NCI-H1436 (cell line): ENCODE measurements at regions not wholly inside any gene's neighbourhood (a gene's known extent, or its start where the extent isn't known, plus 50 kb on each side); places are given as distances from the start of the nearest gene placed in this dataset.
"Not testable (repeated sequence)": the region's sequence is repeated elsewhere in the genome, so short reads cannot be mapped to it uniquely, and the experiment has no call there.

ENCODE experiments used
- DNase-seq: peaks from one replicate; lab custom pipeline; 2025; lab: John Stamatoyannopoulos, UW

DNA sequence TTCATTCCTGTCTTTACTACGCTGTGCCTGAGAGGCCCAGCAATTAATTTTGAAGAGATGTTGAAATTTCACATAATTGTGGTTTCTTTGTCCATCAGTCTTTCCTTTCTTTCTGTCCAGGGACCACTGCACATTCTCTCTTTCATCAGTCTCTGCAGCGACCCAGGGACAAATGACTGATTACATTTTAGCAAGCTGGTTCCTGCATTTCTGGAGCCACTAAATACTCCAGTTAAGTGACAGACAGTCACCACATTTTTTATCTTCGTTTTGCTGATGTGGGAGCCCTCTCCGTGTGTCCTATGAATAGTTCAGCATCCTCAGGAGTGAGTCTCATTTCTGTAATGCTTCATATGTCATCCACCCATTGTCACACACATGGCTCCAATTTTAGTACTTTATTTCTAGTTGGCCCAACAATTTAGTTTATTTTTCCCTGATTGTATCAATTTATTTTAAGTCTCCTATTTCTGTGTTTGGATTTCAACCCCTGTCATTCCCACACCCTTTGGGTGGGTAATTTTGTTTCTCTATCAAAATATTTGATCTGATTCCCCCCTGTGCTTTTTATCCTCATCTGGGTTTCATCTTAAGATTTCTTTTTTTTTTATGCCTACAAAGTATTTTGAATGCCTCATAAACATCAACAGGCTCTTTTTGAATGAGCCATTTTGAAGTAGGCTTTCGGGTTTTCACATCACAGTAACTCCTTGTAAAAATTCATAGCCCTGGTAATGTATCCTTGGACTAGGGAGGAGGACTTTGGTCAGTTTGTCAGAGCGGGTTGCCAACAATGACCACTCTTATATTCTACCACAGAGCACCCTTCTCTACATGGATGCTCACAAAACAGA lies 1196.5 kb downstream of the GALC start:
- DNase-seq: no peak

DNA sequence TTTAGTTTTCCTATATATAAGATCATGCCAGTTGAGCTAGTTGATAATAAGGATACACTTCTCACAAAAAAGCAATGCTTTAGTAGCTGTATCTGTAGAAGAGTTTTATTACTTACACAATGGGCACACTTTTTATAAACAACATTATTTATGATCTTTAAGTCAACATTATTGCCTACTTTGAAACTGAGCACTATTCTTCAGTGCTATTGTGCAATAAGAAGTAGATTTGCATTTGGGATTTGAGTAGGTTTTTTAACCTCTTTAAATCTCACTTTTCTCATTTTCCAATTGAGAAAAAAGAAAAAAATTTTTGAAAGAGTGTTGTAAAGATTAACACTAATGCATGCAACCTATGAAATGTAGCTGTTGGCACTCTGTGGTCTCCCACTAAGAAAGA lies 1198.3 kb downstream of the GALC start:
- no peak for DNase-seq

DNA sequence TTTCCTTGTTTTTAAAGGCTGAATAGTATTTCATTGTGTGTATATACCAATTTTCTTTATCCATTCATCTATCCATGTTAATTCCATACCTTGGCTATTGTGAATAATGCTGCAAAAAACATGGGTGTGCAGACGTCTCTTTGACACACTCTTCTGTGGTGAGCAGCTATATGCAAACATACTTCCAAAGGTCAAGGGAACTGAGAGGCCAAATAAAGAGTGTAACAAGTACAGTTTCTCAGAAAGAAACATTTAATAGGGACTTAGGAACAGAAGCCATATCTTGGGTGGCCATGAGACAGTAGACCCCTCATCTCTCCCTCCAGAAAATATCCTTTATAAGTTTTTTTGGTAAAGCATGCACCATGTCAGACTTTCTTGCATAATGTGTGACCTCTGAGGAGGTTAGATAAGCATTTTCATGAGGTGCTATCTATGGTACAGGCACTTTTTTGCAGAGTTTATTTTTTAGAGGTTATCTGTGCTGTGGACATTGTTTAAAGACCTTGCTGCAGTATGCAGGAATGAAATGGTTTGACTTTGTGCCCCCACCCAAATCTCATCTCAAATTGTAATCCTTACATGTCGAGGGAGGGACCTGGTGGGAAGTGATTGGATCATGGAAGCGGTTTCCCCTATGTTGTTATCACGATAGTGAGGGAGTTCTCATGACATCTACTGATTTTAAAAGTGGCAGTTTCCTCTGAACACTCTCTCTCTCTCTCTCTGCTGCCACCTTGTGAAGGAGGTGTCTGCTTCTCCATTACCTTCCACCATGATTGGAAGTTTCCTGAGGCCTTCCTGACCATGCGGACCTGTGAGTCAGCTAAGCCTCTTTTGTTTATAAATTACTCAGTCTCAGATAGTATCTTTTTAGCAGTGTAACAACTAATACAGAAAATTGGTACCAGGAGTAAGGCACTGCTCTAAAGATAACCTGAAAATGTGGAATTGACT lies 1202.3 kb downstream of the GALC start:
- DNase-seq: no peak

DNA sequence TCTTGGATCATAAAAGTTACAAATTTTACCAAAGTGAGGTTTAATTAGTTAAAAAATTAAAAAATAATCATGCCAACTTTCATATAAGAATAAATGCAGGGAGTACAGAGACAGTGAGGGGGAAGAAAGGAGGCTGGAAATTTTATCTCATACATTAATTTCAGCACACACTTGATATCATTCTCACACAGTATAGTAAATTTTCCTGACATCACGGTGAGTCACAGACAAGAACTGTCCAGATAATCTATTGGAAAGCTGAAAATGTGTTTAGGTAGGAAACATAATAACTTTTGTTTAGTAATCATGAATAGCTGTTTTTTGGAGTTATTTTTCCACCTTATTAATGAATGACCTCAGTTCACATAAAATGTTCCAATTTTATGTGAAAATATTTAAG lies 1204.8 kb downstream of the GALC start:
- DNase-seq: no peak

DNA sequence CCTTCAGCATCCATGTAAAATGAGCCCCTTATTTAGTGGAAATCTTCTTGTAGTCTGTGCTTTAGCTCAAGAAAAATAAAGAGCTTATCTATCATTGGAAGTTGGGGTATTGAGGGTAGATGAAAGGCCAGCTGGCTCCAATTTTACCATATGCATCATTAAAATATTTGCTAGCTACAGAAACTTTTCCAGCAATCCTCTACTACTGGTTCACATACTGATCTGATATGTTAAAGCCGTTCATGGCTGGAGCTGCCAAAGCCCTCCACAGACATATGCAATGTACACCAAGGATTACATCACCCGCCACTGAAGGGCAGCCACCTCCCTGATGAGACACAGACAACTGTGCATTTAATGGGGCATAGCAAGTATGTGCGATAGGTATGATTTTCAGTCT lies 1205.3 kb downstream of the GALC start:
- DNase-seq: no peak

DNA sequence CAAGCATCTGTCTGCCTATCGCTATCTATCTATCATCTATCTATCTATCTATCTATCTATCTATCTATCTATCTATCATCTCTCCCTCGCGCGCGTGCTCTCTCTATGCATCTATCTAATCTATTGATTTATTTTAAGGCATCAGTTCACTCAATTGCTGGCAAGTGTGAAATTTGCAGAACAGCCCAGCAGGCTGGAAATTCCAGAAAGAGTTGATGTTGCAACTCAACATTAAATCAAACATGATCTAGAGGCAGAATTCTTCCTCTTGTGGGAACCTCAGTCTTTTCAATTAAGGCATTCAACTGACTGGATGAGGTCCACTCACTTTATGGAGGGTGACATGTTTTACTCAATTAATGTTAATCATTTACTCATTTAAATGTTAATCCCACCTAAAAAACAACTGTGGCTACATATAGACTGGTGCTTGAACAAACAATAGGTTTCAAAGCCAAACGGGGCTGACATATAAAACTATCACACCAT lies 1210.8 kb downstream of the GALC start:
- no peak for DNase-seq

DNA sequence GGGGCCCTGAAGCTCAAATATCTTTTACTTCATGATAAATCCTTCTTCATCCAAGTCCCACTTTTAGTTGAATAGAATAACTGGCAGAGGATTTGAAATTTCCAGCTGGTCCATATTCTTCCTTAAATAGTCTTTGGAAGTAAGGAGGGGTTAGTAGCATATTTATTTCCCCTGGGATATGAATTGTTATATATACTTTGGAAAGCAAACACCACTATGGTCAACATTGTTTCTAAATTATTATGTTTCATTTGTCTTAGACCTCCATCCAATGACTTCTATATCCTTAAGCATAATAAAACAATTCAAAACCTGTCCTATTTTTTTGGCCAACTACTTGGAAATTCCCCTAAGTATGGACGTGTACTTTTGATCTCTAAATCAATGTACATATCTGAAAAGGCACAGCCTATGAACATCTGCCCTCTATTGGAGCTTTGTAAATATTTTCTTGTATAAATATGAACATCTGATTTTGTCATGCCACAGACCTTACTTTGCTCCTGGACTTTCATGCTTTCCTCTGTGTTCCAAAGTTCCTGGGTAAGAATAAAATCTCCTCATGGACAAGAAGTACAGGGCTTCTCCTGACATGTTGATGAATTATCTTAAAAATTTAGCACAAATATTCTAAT lies 1212.0 kb downstream of the GALC start:
- no peak for DNase-seq

DNA sequence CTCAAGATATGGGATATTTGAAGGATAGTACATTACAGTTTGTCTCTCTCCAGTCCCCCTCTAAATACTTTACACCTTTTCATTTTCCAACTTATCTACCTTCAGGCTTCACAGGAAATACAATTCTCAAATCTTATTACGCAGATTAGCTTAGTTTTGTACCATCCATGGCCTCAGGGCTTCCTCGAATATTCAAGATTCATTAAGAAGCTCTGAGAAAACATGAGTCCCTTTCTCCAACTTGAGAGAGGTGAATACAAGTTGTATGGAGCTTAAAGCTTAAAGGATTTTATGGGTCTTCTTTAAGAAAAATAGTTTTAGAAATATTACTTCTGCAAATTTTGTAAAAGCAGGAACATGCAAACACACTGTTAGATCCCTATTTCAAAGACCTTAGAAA lies 1212.5 kb downstream of the GALC start:
- no peak for DNase-seq

DNA sequence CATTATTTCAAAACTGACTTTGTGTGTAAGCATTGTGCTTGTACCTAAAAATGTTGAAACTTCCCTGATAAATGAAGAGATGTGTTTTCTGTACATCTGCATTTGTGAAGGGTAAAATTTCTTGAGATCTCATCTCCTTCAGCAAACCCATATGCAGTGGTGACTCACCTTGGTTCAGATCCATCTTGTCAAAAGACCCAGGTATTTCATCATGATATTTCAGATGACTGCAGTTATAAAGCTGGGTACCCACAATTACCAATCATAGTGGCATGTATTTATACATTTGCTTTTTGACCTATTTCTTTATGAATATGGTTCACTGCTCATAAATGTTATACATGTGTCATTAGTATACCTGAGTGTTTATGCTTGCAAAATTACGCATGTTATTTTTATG lies 1213.6 kb downstream of the GALC start:
- no peak for DNase-seq

DNA sequence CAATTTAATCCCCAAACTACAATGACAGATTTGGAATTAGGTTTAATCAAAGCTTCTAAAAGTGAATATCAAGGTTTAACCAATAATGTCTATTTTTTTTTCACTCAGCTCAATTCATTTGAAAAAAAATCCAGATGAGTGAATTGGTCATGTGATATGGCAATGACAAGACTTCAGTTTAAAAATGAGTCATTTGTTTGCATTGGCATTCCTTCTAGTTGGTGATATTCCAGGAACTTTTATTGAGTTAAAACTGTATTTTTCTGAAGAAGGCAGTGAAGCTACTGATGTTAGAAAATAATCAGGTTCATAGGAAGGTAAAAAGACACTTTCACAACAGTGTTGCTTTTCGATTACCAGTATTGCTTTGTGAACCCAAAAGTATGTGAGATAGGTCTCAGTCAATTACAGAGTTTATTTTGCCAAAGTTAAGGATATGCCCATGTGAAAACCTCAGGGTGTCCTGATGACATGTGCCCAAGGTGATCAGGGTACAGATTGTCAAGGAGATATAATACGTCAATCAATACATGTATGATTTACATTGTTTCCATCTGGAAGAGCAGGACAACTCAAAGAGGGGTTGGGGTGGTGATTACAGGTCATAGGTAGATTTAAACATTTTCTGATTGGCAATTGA lies 1214.9 kb downstream of the GALC start:
- no peak for DNase-seq

DNA sequence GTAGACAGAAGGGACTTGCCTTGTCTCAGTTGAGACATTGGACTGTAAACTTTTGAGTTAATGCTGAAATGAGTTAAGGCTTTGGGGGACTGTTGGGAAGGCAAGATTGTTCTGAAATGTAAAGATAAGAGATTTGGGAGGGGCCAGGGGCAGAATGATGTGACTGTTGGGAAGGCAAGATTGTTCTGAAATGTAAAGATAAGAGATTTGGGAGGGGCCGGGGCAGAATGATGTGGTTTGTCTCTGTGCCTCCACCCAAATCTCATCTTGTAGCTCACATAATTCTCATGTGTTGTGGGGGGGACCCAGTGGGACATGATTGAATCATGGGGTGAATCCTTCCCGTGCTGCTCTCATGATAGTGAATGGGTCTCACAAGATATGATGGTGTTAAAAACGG lies 1217.1 kb downstream of the GALC start:
- not testable (repeated sequence) for DNase-seq

DNA sequence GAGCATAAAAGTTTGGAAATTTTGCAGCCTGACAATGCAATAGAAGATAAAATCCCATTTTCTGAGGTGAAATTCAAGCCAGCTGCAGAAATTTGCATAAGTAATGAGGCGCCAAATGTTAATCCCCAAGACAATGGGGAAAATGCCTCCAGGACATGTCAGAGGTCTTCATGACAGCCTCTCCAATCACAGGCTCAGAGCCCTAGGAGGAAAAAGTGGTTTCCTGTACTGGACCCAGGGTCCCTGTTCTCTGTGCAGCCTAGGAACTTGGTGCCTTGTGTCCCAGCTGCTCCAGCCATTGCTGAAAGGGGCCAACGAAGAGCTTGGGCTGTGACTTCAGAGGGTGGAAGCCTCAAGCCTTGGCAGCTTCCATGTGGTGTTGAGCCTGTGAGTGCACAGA lies 1218.1 kb downstream of the GALC start:
- DNase-seq: no peak

DNA sequence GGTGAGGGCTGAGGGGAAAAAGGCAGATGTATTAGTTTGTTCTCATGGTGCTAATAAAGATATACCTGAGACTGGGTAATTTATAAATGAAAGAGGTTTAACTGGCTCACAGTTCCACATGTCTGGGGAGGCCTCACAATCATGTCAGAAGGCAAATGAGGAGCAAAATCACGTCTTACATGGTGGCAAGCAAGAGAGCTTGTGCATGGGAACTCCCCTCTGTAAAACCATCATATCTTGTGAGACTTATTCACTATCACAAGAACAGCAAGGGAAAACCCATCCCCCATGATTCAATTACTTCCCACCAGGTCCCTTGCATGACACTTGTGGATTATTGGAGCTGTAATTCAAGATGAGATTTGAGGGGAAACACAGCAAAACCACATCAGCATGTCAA lies 1220.9 kb downstream of the GALC start:
- DNase-seq: no peak

DNA sequence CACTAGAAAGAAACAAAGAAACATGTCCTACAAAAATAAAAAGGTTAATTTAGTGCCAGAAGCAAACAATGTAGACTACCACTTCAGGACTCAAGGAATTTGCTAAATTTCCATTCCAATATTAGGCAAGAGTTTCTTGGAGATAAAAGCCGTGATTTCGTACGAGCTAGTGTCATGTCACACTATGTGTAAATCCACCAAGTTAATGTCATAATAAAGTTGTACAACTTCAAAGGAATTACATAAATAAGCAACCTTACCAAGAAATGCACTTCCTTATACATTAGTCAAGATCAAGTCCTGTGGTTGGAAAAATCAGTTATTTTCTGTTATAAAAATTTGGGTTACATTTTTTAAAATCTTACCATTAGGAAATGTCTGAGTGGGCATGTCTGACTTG lies 1222.8 kb downstream of the GALC start:
- no peak for DNase-seq

DNA sequence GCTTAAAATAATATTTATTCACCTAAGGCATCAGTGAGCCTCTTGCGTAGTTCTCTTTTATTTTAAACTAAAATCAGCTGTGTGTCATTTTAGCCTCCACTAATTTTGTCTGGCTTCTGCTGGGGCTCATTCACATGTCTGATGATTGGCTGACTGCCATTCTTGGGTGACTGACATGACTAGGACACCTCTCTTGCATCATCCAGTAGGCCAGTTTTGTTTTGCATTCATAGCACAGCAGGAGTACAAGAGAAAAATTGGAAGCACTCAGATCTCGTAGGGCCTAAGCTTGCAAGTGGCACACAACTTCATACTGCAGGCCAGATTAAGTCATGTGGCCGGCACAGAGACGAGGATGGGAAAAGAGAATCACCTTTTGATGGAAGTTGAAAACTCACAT lies 1226.5 kb downstream of the GALC start:
- DNase-seq: no peak

DNA sequence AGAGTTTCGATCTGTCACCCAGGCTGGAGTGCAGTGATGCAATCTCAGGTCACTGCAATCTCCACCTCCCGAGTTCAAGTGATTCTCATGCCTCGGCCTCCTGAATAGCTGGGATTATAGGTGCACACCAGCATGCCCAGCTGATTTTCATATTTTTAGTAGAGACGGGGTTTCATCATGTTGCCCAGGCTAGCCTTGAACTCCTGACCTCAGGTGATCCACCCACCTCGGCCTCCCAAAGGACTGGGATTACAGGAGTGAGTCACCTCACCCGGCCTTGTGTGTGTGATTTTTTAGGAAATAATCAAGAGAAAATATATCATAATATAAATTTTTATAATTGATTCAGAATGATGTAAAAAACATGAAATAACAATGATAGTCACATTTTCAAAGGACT lies 1231.4 kb downstream of the GALC start:
- DNase-seq: no peak

DNA sequence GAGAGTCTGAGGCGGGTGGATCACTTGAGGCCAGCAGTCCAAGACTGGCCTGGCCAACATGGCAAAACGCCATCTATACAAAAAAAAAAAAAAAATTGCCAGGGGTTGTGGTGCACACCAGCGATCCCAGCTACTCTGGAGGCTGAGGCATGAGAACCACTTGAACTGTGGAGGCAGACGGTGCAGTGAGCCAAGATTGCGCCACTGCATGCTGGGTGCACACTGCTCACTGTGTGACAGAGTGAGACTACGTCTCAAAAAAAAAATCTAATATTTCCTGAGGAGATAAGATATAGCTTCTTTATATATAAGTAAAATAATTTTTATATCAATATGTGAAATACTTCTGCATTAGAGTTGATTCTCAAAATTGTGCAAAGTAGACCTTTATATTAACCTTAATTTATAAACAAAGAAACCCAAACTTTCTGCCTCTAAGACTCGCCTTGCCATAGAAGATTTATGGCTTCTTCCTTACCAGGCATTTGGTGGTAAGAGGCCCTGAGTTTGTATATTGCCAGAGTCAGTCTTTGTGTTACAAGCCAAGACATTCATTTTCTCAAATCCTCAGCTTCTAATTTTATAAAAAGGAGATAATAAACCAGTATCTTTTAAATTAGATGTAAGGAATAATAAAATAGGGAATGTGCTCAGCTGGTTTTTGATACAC lies 1226.7 kb downstream of the FLRT2 start:
- DNase-seq: no peak

DNA sequence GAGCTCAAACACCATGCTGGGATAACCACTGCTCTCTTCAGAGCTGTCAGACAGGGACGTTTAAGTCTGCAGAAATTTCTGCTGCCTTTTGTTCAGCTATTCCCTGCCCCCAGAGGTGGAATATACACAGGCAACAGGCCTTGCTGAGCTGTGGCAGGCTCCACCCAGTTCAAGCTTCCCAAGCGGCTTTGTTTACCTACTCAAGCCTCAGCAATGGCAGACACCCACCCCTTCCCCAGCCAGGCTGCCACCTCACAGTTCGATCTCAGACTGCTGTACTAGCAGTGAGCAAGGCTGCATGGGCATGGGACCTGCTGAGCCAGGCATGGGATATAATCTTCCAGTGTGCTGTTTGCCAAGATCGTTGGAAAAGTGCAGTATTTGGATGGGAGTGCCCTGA lies 1220.5 kb downstream of the FLRT2 start:
- DNase-seq: not testable (repeated sequence)

DNA sequence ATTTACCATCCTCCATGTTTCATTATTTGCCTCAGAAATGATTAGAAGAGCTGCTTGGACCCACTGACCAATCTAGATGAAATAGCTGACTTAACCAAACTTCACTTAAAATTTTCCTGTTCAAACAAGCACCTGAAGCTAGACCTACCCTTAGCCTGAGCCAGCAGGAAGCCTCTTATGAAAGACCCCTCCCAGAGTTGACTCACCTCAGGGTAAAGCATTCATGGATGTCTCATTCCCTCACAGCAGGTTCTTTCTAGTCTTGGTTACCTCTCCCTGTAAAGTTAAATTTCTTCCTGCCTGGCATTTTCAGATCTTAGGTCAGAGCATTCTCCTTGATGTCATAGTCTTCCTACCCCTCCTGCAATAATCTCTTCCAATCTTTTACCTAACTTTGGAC lies 1209.8 kb downstream of the FLRT2 start:
- DNase-seq: no peak

DNA sequence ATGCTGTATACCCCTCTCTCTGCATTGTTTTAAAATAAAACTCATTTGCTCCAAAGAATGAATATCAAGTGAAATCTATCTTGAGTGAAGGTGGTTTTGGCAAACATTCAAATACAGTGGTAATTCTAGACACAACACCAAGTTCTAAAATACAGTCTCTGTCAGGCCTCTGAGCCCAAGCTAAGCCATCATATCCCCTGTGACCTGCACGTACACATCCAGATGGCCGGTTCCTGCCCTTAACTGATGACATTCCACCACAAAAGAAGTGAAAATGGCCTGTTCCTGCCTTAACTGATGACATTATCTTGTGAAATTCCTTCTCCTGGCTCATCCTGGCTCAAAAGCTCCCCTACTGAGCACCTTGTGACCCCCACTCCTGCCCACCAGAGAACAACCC lies 1201.5 kb downstream of the FLRT2 start:
- DNase-seq: not testable (repeated sequence)

DNA sequence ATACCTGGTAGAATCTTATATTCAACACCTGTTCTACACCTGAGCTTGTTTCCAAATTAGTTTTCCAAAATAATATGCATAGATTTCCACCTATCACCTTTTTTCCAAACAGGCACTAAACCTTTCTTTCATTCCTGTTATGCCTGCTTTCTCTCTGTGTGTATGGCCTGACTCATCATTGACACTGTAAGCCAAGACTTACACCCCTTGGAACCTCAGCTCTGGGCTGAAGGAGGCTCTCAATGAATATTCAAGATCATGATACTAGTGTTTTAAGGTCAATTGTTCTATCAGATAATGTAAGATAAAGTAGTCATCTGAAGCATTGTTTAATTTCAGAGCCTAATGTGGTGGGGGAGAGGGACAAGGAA lies 1193.3 kb downstream of the FLRT2 start:
- DNase-seq: no peak
